GM12878 (cell line): ENCODE measurements at regions not wholly inside any gene's neighbourhood (a gene's known extent, or its start where the extent isn't known, plus 50 kb on each side); places are given as distances from the start of the nearest gene placed in this dataset.

Experiments
- ATAC-seq: fragments of 200-7000 bp; cut with Tn5 transposase; 3 replicates; pipeline ENCODE4 v1.9.1; 2020; ENCODE audit warnings: mild to moderate bottlenecking, moderate library complexity
- BruUV-seq: library from RNA; stranded (reverse); fragments of 400-500 nt; replicated peaks from 2 replicates; lab custom pipeline; 2021; lab: Mats Ljungman, UMichigan
- CTCF ChIA-PET: fragments of 300-600 bp; sonication (Branson Sonifier 250); formaldehyde crosslinking; extraction: SDS; loops from one replicate; lab custom pipeline; 2021; ENCODE audit warnings: inconsistent platforms; lab: Yijun Ruan, JAX
- POLR2A ChIA-PET: fragments of 350-600 bp; formaldehyde crosslinking; extraction: SDS; loops from one replicate; lab custom pipeline; 2021; ENCODE audit warnings: inconsistent platforms; lab: Charles Lee
- RAD21 ChIA-PET: fragments of 300-600 bp; sonication (Branson Sonifier 250); formaldehyde crosslinking; loops from one replicate; lab custom pipeline; 2023; ENCODE audit warnings: antibody characterized with exemption; ENCODE audit not compliant: unreplicated experiment; lab: Charles Lee
- SMC1A ChIA-PET: fragments of 300-600 bp; sonication (Branson Sonifier 250); formaldehyde crosslinking; loops from one replicate; lab custom pipeline; 2023; ENCODE audit not compliant: unreplicated experiment, uncharacterized antibody; lab: Charles Lee
- DNase-seq: peaks from one replicate; pipeline ENCODE4 v3.0.0-alpha.2; 2011; ENCODE audit warnings: low read depth, low spot score
- FAIRE-seq: peaks from 3 replicates; lab custom pipeline; 2011; peaks lifted over from hg19 to GRCh38; lab: Jason Lieb, UNC
- H2AFZ ChIP-seq: 2 replicates; pipeline ENCODE4 v1.6.0; 2011; ENCODE audit warnings: low read depth, low read length, control low read depth; ENCODE audit not compliant: control insufficient read depth
- H3K27ac ChIP-seq: 2 replicates; pipeline ENCODE4 v1.5.1; 2011; ENCODE audit warnings: control low read depth; ENCODE audit not compliant: control insufficient read depth, insufficient read depth
- H3K27me3 ChIP-seq, 2 experiments: replicated peaks in 1 of 2; 2 replicates each; pipeline versions ENCODE4 v1.6.0 to v1.6.1; 2011; ENCODE audit warnings: low read length in 1 of 2; ENCODE audit not compliant: control insufficient read depth in 2 of 2, insufficient read depth in 2 of 2
- H3K36me3 ChIP-seq, 2 experiments: 2 replicates each; pipeline ENCODE4 v1.5.1; 2011; ENCODE audit warnings: low read length in 1 of 2; ENCODE audit not compliant: control insufficient read depth in 2 of 2, insufficient read depth in 2 of 2
- H3K4me1 ChIP-seq: 2 replicates; pipeline ENCODE4 v1.6.1; 2011; ENCODE audit warnings: mild to moderate bottlenecking, low read length, moderate library complexity, mixed read lengths; ENCODE audit not compliant: control insufficient read depth, insufficient read depth
- H3K4me2 ChIP-seq: 2 replicates; pipeline ENCODE4 v1.6.0; 2011; ENCODE audit warnings: control low read depth; ENCODE audit not compliant: control insufficient read depth, insufficient read depth
- H3K4me3 ChIP-seq: fragments of 200-600 bp; sonication (generic); 2 replicates; pipeline ENCODE4 v1.5.1; 2016
- H3K79me2 ChIP-seq: 2 replicates; pipeline ENCODE4 v1.6.0; 2011; ENCODE audit warnings: low read length; ENCODE audit not compliant: control insufficient read depth, insufficient read depth
- H3K9ac ChIP-seq: 2 replicates; pipeline ENCODE4 v1.8.0; 2011; ENCODE audit warnings: low read length, control low read depth, mixed read lengths; ENCODE audit not compliant: control insufficient read depth, insufficient read depth
- H3K9me3 ChIP-seq: replicated peaks from 3 replicates; pipeline ENCODE4 v1.5.1; 2011; ENCODE audit warnings: mild to moderate bottlenecking, low read length; ENCODE audit not compliant: control insufficient read depth, insufficient read depth
- H4K20me1 ChIP-seq: 2 replicates; pipeline ENCODE4 v1.6.0; 2011; ENCODE audit not compliant: control insufficient read depth, insufficient read depth
- BCL3 ChIP-seq: IDR thresholded peaks from 2 replicates; pipeline ENCODE4 v1.6.1; 2011; ENCODE audit warnings: borderline replicate concordance, low read depth, mild to moderate bottlenecking, moderate library complexity, low read length; ENCODE audit not compliant: insufficient read depth, poor library complexity, severe bottlenecking
- CHD1 ChIP-seq: IDR thresholded peaks from 2 replicates; pipeline ENCODE4 v1.6.1; 2012; ENCODE audit warnings: low read depth, low read length, improper control_type of control experiment
- E2F8 ChIP-seq: fragments of 450-650 bp; IDR thresholded peaks from 2 replicates; pipeline ENCODE4 v1.6.1; 2018; ENCODE audit warnings: mild to moderate bottlenecking, low read depth, moderate library complexity; ENCODE audit not compliant: partially characterized antibody
- HCFC1 ChIP-seq: fragments of 150-350 bp; IDR thresholded peaks from 2 replicates; pipeline ENCODE4 v1.6.1; 2014; ENCODE audit warnings: low read length
- SP1 ChIP-seq: IDR thresholded peaks from one replicate; pipeline ENCODE4 v1.6.1; 2011; ENCODE audit warnings: low read depth, low read length
- WGBS: methylation state at CpG from one replicate; pipeline ENCODE4 v1.1.6; 2016; ENCODE audit warnings: low lambda C conversion rate; ENCODE audit not compliant: insufficient replicate concordance, insufficient coverage; ENCODE audit errors: missing lambda C conversion rate; 5-methylcytosine and 5-hydroxymethylcytosine counted together
- in situ Hi-C: fragments of 300-500 bp; cut with MboI; formaldehyde crosslinking; loops from 9 replicates; pipeline ENCODE4 v1.14.3; 2018; ENCODE audit warnings: mixed read lengths
- intact Hi-C: fragments of 100-400 bp; cut with micrococcal nuclease; formaldehyde crosslinking; loops from one replicate; pipeline ENCODE4 v1.14.2; 2022; ENCODE audit not compliant: unreplicated experiment
- TF ChIP-seq, protein P1 (sequence below): fragments of 450-650 bp; IDR thresholded peaks from 2 replicates; pipeline ENCODE4 v1.6.1; 2014; ENCODE audit warnings: mild to moderate bottlenecking

DNA sequence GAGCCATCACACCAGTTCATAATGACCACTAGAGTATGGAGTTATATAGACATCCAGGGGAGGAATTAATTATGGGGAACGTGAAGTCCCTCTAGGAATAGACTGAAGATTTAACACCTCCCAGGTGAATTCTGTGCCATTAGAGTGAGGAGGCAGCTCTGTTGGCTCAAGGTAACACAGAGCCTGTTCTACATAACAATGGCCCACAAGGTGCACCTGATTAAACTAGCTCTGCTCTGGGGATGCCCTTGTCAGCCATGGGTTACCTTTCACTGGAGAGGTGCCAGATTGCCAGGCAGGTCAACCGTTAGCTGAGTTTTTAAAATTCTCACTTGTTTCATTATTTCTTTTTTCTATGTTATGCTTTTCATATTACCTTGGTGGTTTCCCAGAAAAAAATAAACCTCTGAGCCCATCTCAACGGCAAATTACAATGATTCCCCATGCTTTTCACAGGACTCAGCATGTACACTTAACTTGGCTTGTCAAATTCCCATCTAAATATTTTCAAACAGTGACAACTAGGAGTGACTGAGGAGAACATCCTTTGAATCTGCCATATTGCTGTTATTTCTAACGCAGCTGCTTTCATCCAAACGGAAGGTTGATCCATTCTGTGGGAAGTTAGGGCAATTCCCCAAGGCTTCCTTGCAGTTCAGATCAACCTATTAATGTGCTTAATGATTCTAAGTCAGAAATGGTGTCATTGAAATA, 512.9 kb downstream of the MCTP2 start (continued):
- no peak for TF ChIP-seq HCFC1
- TF ChIP-seq, protein P1, sequence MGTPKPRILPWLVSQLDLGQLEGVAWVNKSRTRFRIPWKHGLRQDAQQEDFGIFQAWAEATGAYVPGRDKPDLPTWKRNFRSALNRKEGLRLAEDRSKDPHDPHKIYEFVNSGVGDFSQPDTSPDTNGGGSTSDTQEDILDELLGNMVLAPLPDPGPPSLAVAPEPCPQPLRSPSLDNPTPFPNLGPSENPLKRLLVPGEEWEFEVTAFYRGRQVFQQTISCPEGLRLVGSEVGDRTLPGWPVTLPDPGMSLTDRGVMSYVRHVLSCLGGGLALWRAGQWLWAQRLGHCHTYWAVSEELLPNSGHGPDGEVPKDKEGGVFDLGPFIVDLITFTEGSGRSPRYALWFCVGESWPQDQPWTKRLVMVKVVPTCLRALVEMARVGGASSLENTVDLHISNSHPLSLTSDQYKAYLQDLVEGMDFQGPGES, result no peak
- TF ChIP-seq E2F8, result no peak
- TF ChIP-seq, all 136 proteins: peak for 0

- intact Hi-C loops, result no loop called here
- DNase-seq, result no peak
- ChIA-PET CTCF (no interaction called here), SMC1A (no interaction called here), POLR2A (no interaction called here), RAD21 (no interaction called here)
- Histone ChIP-seq H3K4me3 (no peak overlapping the region), H3K4me1 (no peaks in the 10 kb centered on the region), H2AFZ (no peak overlapping the region), H3K9me3 (no peaks in the 10 kb centered on the region), H4K20me1 (no peaks in the 10 kb centered on the region), H3K4me2 (no peak overlapping the region), H3K27me3 (no peaks in the 10 kb centered on the region), H3K27ac (no peak overlapping the region), H3K9ac (no peak overlapping the region), H3K36me3 (no peaks in the 10 kb centered on the region), H3K79me2 (no peaks in the 10 kb centered on the region)
- no peak for FAIRE-seq
- TF ChIP-seq BCL3 (no peak), SP1 (no peak), CHD1 (no peak)
- no peak for ATAC-seq
- in situ Hi-C loops, result no loop called here
- BruUV-seq, result no TSS peak
- WGBS, result 46% methylated on average over 7 of the region's 7 CpGs
Observed at GRCh38 chr15:94745371-94745770, 514.0 kb downstream of the MCTP2 start.
